ENCODE measurements at regions not wholly inside any gene's neighbourhood (a gene's known extent, or its start where the extent isn't known, plus 50 kb on each side); places are given as distances from the start of the nearest gene placed in this dataset.

- TF ChIP-seq CTCF (IDR thresholded peaks at IDR 0.05; ENCODE audit: low read depth, low read length), result no peak
- no peak for TF ChIP-seq POLR2A (IDR thresholded peaks at IDR 0.05; ENCODE audit: extremely low read depth, insufficient read length)
These were observed 203.1 kb downstream of the INSIG2 start for GRCh38 chr2:118291251-118291880.
